Right ventricle myocardium inferior (tissue), 1 donor: ENCODE measurements at regions not wholly inside any gene's neighbourhood (a gene's known extent, or its start where the extent isn't known, plus 50 kb on each side); places are given as distances from the start of the nearest gene placed in this dataset.
A peak's percentile ranks its signal among the peaks of the same experiment; 100 is the strongest.

Experiments used
- ATAC-seq: fragments of 200-7000 bp; cut with Tn5 transposase; one replicate; pipeline ENCODE4 v1.9.1; 2020; ENCODE audit warnings: mild to moderate bottlenecking, moderate library complexity
- DNase-seq: peaks from one replicate; pipeline ENCODE4 v3.0.0; 2021; ENCODE audit errors: missing footprints
- intact Hi-C: fragments of 100-400 bp; cut with DNase I; formaldehyde crosslinking; loops from one replicate; pipeline ENCODE4 v1.11.0; 2022
- donor health status: DM: no; HTN: yes; CAD: no; lungs with severe emphysema.

DNA sequence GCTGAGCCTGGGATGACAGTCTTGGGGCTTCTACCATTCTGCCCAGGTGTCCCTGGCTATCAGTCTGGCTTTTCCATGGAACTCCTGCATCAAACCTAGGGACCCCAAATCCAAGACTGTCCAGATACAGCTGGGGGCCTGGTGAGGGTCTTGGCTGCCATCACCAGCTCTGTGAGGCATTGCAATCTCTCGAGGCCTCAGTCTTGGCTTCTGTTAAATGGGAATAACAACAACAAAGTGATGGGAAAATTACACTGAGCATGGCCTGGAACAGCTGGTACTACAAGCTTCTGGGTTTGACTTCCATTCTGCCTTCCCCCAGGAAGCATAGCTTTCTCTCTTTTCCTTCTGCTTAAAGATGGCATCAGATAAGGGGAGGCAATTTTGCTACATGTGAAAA is 50.0 kb upstream of the LCTL start:
- intact Hi-C loops: loop anchor here (5.0 kb wide), 1 partner anchor 41 kb away; no protein-coding TSS in a partner anchor
- DNase-seq: no peak
- no peak for ATAC-seq

DNA sequence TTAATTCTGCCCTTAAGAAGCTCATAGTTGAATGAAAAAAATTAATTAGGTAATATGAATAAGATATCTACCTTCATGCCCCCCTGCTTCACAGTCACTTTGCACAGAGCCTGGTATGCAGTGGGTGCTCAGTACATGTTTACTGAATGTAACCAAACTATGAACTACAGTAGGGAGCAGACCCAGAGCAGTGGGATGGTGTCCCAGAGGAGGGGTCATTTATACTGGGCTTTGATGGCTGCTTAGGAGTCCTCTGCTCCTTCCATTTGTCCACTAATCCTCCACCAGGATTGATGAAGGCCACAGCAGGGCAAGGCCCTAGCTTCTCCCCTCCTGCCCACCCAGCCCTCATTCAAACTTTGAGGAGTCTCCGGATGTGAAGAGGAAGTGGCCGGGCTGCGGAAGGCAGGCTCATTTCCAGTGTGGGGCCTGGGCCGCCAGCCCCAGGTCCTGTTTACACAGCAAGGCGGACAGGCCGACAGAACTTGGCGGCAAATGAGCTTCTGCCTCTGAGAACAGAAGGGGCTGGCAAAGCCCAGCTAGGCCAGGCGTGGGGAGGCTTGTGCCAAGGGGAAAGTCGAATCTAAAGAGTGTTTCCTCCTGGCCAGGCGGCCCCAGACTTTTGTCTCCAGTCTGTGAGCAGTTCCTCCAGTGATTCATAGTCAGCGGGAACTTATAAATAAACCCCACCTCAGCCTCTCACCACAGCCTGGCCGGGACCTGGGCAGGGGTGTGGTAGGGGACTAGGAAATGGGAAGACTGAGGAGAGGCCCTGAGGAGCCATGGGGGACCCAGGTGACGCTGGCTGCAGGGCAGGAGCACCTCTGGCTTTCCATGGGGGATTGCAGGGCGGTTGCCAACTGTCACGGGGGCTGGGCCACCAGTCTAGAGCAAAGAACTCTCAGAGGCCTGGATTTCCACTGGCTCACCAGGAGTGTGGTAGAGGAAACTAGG is 51.6 kb upstream of the LCTL start:
- ATAC-seq (peak; percentile 51), DNase-seq (peak; percentile 88)
- intact Hi-C loops: loop anchor here (2.0 to 5.0 kb wide), 3 partner anchors 40 to 233 kb away; no protein-coding TSS in a partner anchor

GRCh38 chr15:66619152-66619903 is 53.5 kb upstream of the LCTL start:
- intact Hi-C loops: loop anchor here (1.0 to 5.0 kb wide), 4 partner anchors 38 to 231 kb away; no protein-coding TSS in a partner anchor
- DNase-seq: peak; percentile 87
- peak; percentile 72 for ATAC-seq

GRCh38 chr15:66620341-66620740 is 54.5 kb upstream of the LCTL start:
- ATAC-seq: no peak
- no peak for DNase-seq
- intact Hi-C loops: no loop called here

GRCh38 chr15:66620744-66621344 is 55.0 kb upstream of the LCTL start:
- DNase-seq: no peak
- ATAC-seq: no peak
- intact Hi-C loops: no loop called here

- intact Hi-C loops: no loop called here
- ATAC-seq: peak; percentile 29
- no peak for DNase-seq
Measured at GRCh38 chr15:66621491-66622467, 56.0 kb upstream of the LCTL start.

DNA sequence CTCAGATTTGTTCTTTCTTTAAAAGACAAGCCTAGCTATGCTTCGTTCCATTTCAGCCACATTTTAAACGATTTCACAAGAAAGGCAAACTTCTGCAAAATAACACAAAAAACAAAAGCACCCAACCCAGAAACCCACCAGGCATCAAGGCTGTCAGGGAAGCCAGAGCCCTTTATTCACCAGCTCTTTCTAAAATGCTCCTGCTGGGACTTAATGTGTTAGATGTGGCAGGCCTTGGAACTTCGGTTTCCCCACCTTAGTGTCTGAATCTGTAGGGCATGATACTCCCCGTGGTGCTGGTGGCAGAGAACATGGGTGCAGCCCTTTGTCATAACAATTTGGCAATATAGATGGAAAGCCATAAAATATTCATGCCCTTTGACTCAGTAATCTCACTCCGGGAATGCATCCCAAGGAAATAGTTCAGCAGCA is 56.8 kb upstream of the LCTL start:
- ATAC-seq (no peak), DNase-seq (no peak)
- intact Hi-C loops: loop anchor here (1.0 kb wide), 1 partner anchor 72 kb away; no protein-coding TSS in a partner anchor

DNA sequence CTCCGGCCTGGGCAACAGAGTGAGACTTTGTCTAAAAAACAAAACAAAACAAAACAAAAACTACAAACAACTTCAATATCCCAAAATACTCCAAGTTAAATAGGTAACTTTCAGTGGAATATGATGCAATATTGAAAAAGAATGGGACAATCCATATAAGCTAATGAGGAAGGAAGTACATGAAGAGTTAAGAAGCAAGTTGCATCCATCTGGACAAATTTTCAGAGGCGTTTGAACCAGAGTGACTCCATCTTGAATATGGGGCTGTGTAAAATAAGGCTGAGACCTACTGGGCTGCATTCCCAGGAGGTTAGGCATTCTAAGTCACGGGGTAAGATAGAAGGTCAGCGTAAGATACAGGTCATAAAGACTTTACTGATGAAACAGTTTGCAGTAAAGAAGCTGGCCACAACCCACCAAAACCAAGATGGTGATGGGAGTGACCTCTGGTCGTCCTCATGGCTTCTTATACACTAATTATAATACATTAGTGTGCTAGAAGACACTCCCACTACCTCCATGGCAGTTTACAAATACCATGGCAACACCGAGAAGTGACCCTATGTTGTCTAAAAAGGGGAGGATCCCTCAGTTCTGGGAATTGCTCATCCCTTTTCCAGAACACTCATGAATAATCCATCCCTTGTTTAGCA is 58.1 kb upstream of the LCTL start:
- DNase-seq (no peak), ATAC-seq (no peak)
- intact Hi-C loops: loop anchor here (1.0 kb wide), 1 partner anchor 70 kb away; no protein-coding TSS in a partner anchor

DNA sequence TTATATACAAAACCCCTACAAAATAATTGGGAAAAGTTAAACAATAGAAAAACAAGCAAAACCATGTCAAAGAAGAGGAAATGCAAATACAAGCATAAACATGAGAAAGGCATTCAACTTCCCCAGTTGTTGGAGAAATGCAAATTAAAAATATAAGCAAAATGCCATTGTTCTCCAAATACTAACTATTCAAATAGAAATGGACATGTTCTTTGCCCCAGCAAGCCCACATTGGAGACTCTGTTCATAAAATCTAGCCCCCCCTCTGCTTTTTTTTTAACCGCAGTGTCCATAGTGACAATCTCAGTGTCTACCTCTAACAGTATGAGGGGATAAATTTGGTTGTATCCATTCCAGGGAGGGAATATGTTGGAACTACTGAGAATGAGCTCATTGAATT is 59.7 kb upstream of the LCTL start:
- no peak for DNase-seq
- no peak for ATAC-seq
- intact Hi-C loops: no loop called here

DNA sequence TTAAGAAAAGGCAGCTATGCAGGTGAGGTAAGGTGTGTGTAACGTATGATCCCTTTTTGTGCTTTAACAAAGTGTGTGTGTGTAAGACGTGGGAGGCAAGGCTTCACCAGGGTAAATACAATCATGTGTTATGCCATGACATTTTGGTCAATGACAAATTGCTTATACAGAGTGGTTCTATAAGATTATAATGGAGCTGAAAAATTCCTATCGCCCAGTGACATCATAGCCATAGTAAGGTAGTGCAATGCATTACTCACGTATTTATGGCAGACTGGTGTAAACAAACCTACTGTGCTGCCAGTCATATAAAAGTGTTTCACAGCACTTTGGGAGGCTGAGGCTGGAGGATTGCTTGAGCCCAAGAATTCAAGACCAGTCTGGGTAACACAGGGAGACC is 60.2 kb upstream of the LCTL start:
- no peak for ATAC-seq
- intact Hi-C loops: no loop called here
- DNase-seq: no peak

- DNase-seq (no peak), ATAC-seq (no peak)
- intact Hi-C loops: no loop called here
Measured at GRCh38 chr15:66628976-66629723, 63.4 kb upstream of the LCTL start.

GRCh38 chr15:66629817-66630576 is 64.2 kb upstream of the LCTL start:
- no peak for ATAC-seq
- intact Hi-C loops: no loop called here
- DNase-seq: no peak

DNA sequence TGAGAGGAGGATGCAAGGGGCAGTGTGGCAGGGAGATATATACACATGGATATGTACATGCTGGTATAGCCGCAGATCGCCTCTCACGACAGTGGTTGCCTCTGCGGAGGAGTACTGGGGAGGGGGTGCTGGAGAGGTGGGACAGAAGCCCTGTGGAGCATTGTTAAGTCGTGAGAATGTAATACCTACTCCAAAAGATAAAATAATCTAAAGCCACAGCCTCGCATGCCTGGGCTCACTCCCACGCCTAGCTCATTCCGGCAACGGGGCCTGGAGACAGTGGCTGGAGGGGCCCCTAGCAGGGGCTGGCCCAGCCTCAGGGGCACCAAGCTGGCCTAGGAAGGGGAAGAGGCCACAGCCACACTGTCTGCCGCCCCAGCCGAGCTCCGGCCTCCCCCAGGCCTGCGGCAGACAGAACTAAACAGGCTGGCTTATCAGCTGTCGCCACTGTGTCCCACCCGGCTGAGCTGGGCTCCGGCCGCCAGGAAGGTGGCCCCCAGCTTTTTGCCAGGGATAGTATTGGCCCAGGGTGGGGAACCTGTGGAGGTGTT is 65.1 kb upstream of the LCTL start:
- intact Hi-C loops: no loop called here
- ATAC-seq (peak; percentile 43), DNase-seq (no peak)

DNA sequence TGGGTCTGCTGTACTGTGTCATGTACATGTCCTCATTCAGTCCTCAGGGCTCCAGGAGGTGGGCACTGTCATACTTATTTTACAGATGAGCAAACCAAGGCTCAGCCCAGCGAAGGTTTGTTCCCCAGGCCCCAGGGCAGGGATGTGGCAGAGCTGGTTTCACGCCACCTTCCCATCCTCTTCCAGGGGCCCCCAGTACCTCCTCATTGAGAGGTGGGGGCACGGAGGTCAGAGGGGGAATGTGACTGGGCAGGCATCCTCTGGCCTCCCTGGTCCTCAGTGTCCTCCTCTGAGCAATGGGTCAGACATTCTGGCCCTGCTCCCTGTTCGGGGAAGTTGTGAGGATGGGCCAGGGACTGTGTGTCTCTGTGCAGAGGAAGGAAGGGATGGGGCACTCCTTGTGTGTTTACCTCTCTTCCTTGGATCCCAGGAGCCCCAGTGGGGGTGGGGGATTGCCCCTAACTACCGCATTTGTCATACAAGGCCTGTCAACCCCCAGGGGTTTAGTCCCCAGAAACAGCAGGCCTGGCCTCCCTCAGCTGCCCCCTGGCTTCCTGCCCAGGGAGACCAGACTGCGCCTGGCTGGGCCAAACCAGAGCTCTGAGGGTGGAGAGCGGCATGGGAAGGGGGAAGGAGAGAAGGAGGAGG is 65.9 kb upstream of the LCTL start:
- intact Hi-C loops: no loop called here
- no peak for DNase-seq
- ATAC-seq: no peak
